Ovary (tissue), 7 donors: ENCODE measurements at regions not wholly inside any gene's neighbourhood (a gene's known extent, or its start where the extent isn't known, plus 50 kb on each side); places are given as distances from the start of the nearest gene placed in this dataset.

Source experiments
- DNase-seq, 5 donors: peaks; one replicate each; pipeline ENCODE4 v3.0.0-alpha.2; 2019 to 2020
- H3K27ac ChIP-seq, 2 donors: fragments of 200-600 bp; one replicate each; pipeline versions ENCODE4 v1.5.1 to v1.8.0; 2019 to 2022
- H3K27me3 ChIP-seq: fragments of 200-600 bp; one replicate; pipeline ENCODE4 v1.8.0; 2022
- H3K36me3 ChIP-seq: fragments of 200-600 bp; sonication (generic); one replicate; pipeline ENCODE4 v1.5.1; 2019
- H3K4me1 ChIP-seq: one replicate; pipeline ENCODE4 v1.8.1; 2013; ENCODE audit warnings: mild to moderate bottlenecking, moderate library complexity; ENCODE audit not compliant: insufficient read depth
- H3K4me3 ChIP-seq: fragments of 200-600 bp; sonication (generic); one replicate; pipeline ENCODE4 v1.5.1; 2017
- H3K9me3 ChIP-seq, 2 donors: fragments of 200-600 bp in 1 of 2; sonication (generic) in 1 of 2; one replicate each; pipeline versions ENCODE4 v1.5.1 to v1.8.1; 2013 to 2019; ENCODE audit warnings: mild to moderate bottlenecking in 1 of 2, moderate library complexity in 1 of 2
- EP300 ChIP-seq: sonication (generic); formaldehyde crosslinking; IDR thresholded peaks from one replicate; pipeline ENCODE4 v1.6.1; 2017; ENCODE audit warnings: antibody characterized with exemption
- POLR2A ChIP-seq: fragments of 450-650 bp; IDR thresholded peaks from one replicate; pipeline ENCODE4 v1.6.1; 2017; ENCODE audit warnings: antibody characterized with exemption, mild to moderate bottlenecking, moderate library complexity
- WGBS, 3 donors: extraction: QIAGEN DNeasy Blood & Tissue Kit in 1 of 3; methylation state at CpG; one replicate each; pipeline versions ENCODE4 v1.1.5 to v1.1.7; 2013 to 2017; 5-methylcytosine and 5-hydroxymethylcytosine counted together
- intact Hi-C, 4 donors: fragments of 100-400 bp; cut with DNase I; formaldehyde crosslinking; loops; one replicate each; pipeline versions ENCODE4 v1.11.0 to v1.15.1; 2022 to 2023
- TF ChIP-seq, protein P1 (sequence below), 3 donors: fragments of 450-650 bp in 2 of 3; fragments of 200-600 bp in 1 of 3; IDR thresholded peaks; one replicate each; pipeline versions ENCODE4 v1.5.1 to v1.8.0; 2016 to 2022; ENCODE audit warnings: antibody characterized with exemption in 3 of 3, mild to moderate bottlenecking in 1 of 3
- donor health status: DM: no; HTN: no; CAD: no; lungs with moderate emphysema.
- donor health status: DM: no; HTN: no; CAD: no.
- donor health status: Bipolar disorder and iron deficiency.
- donor health status: DM: no; HTN: no; CAD: no.
- donor health status: DM: yes; HTN: yes; CAD: no.

DNA sequence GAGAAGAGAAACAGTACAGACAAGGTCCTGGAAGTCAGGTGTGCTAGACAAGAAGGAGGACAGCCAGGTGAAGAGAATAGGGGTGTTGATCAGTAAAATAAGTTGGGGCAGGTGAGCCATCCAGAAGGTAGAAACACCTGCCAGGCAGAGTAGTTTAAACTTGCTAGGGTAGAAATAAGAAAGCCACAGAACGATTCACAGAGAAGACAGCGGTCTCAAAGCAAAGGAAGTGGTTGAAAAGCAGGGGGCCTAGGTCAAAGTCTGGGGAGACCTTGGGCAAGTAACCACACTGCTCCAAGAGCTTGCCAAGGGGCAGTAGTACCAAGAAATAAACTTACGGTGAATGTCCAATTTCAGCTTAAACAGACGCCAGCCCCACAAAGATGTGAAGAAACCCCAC lies 116.6 kb upstream of the PROX1 start:
- Histone ChIP-seq H3K9me3 (no peaks in the 10 kb centered on the region), H3K4me3 (no peak overlapping the region), H3K27ac (no peak overlapping the region), H3K27me3 (no peaks in the 10 kb centered on the region), H3K4me1 (no peaks in the 10 kb centered on the region), H3K36me3 (no peaks in the 10 kb centered on the region)
- 87 to 94% (median 90%) methylated on average over 4 of the region's 4 CpGs for WGBS, 3 donors
- no peak for DNase-seq
- TF ChIP-seq EP300 (no peak), POLR2A (no peak)
- TF ChIP-seq, protein P1, sequence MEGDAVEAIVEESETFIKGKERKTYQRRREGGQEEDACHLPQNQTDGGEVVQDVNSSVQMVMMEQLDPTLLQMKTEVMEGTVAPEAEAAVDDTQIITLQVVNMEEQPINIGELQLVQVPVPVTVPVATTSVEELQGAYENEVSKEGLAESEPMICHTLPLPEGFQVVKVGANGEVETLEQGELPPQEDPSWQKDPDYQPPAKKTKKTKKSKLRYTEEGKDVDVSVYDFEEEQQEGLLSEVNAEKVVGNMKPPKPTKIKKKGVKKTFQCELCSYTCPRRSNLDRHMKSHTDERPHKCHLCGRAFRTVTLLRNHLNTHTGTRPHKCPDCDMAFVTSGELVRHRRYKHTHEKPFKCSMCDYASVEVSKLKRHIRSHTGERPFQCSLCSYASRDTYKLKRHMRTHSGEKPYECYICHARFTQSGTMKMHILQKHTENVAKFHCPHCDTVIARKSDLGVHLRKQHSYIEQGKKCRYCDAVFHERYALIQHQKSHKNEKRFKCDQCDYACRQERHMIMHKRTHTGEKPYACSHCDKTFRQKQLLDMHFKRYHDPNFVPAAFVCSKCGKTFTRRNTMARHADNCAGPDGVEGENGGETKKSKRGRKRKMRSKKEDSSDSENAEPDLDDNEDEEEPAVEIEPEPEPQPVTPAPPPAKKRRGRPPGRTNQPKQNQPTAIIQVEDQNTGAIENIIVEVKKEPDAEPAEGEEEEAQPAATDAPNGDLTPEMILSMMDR (IDR thresholded peaks at IDR 0.05): no peak
- intact Hi-C loops: no loop called here

DNA sequence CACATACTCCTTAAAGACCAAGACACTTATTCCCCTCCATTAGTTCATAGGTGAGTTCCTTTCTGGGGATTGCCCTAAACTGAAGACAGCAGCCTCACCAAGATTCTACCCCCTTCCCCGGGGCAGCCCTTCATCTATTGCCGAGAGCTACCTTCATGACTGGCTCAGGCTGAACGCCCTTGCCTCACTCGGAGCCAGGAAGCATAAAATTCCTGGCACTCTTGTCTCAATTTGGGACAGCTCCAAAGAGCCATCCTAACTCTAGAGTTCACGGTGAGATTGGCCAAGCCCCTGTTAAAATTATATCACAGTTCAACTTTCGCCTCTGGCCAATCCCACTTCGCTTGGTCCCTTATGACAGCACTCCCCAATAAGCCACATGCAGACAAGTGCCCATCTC lies 113.0 kb upstream of the PROX1 start:
- Histone ChIP-seq H3K4me3 (no peak overlapping the region), H3K27ac (no peak overlapping the region), H3K27me3 (no peaks in the 10 kb centered on the region), H3K36me3 (no peaks in the 10 kb centered on the region), H3K4me1 (no peaks in the 10 kb centered on the region), H3K9me3 (no peaks in the 10 kb centered on the region)
- TF ChIP-seq EP300 (no peak), POLR2A (no peak)
- TF ChIP-seq, protein P1 (IDR thresholded peaks at IDR 0.05): no peak
- 83 to 87% (median 85%) methylated on average over 7 of the region's 7 CpGs for WGBS, 3 donors
- DNase-seq: no peak
- intact Hi-C loops: no loop called here

DNA sequence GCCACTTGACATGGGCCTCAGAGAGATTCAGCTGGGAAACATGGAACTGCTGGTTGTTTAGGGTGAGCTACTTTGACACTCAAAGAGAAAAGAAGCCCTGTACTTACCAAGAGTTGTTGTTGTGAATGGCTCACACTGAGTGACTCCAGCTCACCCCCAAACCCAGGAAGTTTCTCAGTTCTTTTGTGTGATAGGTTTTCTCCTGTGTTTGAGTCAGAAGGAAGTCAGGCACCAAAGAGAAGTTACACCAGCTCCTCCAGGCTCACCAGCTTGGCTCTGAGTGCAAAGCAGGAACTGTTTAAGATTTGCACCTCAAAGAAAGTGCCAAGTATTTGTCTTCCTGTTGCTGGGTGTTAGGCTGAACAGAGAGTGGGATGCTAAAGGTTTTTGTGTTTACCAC lies 111.2 kb upstream of the PROX1 start:
- intact Hi-C loops: no loop called here
- Histone ChIP-seq H3K27ac (no peak overlapping the region), H3K9me3 (no peaks in the 10 kb centered on the region), H3K4me1 (no peaks in the 10 kb centered on the region), H3K27me3 (no peaks in the 10 kb centered on the region), H3K36me3 (no peaks in the 10 kb centered on the region), H3K4me3 (no peak overlapping the region)
- TF ChIP-seq, protein P1 (IDR thresholded peaks at IDR 0.05): no peak
- TF ChIP-seq POLR2A: no peak
- TF ChIP-seq EP300: no peak
- DNase-seq: no peak

DNA sequence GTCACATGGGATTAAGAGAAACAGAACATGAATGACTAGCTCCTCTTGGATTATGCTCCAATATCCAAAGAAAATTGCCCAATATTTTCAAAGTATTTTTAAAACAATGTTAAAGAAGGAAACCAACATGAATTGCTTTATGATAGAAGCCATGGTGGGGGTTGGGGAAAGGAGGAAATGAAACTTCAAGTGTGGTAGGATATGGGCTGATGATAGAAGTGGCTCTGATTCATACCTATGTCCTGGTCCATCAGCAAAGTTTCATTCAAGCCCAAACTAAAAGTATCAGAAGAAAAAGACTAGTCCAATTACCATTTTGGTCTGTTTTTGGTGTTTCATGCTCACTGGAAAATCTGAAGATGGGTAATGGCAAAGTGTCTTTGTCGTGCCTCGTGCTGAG lies 104.2 kb upstream of the PROX1 start:
- H3K27me3 ChIP-seq: no peaks in the 10 kb centered on the region
- H3K4me3 ChIP-seq: no peak overlapping the region
- WGBS, 3 donors: 82 to 92% (median 87%) methylated on average over 2 of the region's 2 CpGs
- TF ChIP-seq EP300 (no peak), POLR2A (no peak)
- TF ChIP-seq, protein P1 (IDR thresholded peaks at IDR 0.05): no peak
- DNase-seq: no peak
- H3K4me1 ChIP-seq: no peaks in the 10 kb centered on the region
- no peak overlapping the region for H3K27ac ChIP-seq
- H3K9me3 ChIP-seq: no peaks in the 10 kb centered on the region
- intact Hi-C loops: no loop called here
- H3K36me3 ChIP-seq: no peaks in the 10 kb centered on the region

DNA sequence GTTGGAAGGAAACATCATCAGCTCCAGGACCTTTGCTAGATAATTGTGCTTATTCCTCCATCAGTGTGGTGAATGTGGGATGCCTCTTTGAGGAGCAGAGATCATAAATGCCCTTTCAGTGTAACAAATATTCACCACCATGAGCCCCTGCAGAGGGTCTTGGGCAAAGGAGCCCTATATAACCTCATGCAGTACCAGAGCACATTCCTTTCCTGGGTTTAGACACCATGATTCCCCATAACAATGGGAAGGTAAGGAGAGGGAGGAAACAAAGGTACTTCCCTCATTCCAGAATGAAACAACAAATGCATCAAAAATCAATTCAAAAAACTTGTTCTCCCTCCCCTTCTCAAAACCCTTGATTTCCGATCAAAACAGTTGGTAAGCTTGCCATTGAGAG lies 103.4 kb upstream of the PROX1 start:
- Histone ChIP-seq H3K27me3 (no peaks in the 10 kb centered on the region), H3K27ac (no peak overlapping the region), H3K4me1 (no peaks in the 10 kb centered on the region), H3K36me3 (no peaks in the 10 kb centered on the region), H3K9me3 (no peaks in the 10 kb centered on the region), H3K4me3 (no peak overlapping the region)
- TF ChIP-seq EP300 (no peak), POLR2A (no peak)
- TF ChIP-seq, protein P1 (IDR thresholded peaks at IDR 0.05): no peak
- DNase-seq: no peak
- intact Hi-C loops: no loop called here
- 0 to 4% (median 0%) methylated on average over 1 of the region's 1 CpG for WGBS, 3 donors
